IMR-90 (cell line): ENCODE measurements at regions not wholly inside any gene's neighbourhood (a gene's known extent, or its start where the extent isn't known, plus 50 kb on each side); places are given as distances from the start of the nearest gene placed in this dataset.
A peak's percentile ranks its signal among the peaks of the same experiment; 100 is the strongest.

Experiments
- ATAC-seq: fragments of 200-7000 bp; cut with Tn5 transposase; 2 replicates; pipeline ENCODE4 v1.9.1; 2020; ENCODE audit warnings: low read depth, mild to moderate bottlenecking, moderate library complexity
- BruUV-seq: library from RNA; stranded (reverse); fragments of 400-500 nt; replicated peaks from 2 replicates; lab custom pipeline; 2021; lab: Mats Ljungman, UMichigan
- CTCF ChIA-PET: fragments of 300-600 bp; formaldehyde crosslinking; extraction: SDS; loops from one replicate; lab custom pipeline; 2021; ENCODE audit warnings: antibody characterized with exemption; lab: Yijun Ruan, JAX
- POLR2A ChIA-PET: fragments of 300-600 bp; sonication (Branson Sonifier 250); formaldehyde crosslinking; loops from one replicate; lab custom pipeline; 2022; ENCODE audit warnings: antibody characterized with exemption; ENCODE audit not compliant: unreplicated experiment; lab: Charles Lee
- DNase-seq: peaks from one replicate; pipeline ENCODE4 v3.0.0; 2013
- H2AFZ ChIP-seq: replicated peaks from 2 replicates; pipeline ENCODE3; 2013; ENCODE audit warnings: low read length, mild to moderate bottlenecking; ENCODE audit not compliant: poor library complexity
- H2AK5ac ChIP-seq: 2 replicates; pipeline ENCODE4 v1.6.1; 2013; ENCODE audit warnings: low read depth, low read length, inconsistent platforms
- H2AK9ac ChIP-seq: replicated peaks from 2 replicates; pipeline ENCODE3; 2013; ENCODE audit warnings: mild to moderate bottlenecking, low read depth, low read length, moderate library complexity; ENCODE audit not compliant: poor library complexity
- H2BK120ac ChIP-seq: 2 replicates; pipeline ENCODE4 v1.6.1; 2013; ENCODE audit warnings: low read depth, low read length, inconsistent platforms
- H2BK15ac ChIP-seq: 3 replicates; pipeline ENCODE4 v1.6.1; 2013; ENCODE audit warnings: low read depth, low read length, inconsistent platforms
- H2BK20ac ChIP-seq: 2 replicates; pipeline ENCODE4 v1.6.1; 2013; ENCODE audit warnings: low read depth, mild to moderate bottlenecking, inconsistent platforms, low read length, moderate library complexity
- H2BK5ac ChIP-seq: 2 replicates; pipeline ENCODE4 v1.6.1; 2013; ENCODE audit warnings: mild to moderate bottlenecking, low read depth, low read length, inconsistent platforms; ENCODE audit not compliant: poor library complexity, severe bottlenecking
- H3K14ac ChIP-seq: replicated peaks from 2 replicates; pipeline ENCODE4 v1.6.1; 2013; ENCODE audit warnings: low read depth, low read length, inconsistent platforms
- H3K18ac ChIP-seq: 2 replicates; pipeline ENCODE4 v1.6.1; 2013; ENCODE audit warnings: low read depth, low read length, control low read depth
- H3K23ac ChIP-seq: 2 replicates; pipeline ENCODE4 v1.6.1; 2013; ENCODE audit warnings: low read depth, low read length, inconsistent platforms
- H3K27ac ChIP-seq: 2 replicates; pipeline ENCODE4 v1.5.1; 2013; ENCODE audit warnings: mild to moderate bottlenecking, control low read depth, low read length; ENCODE audit not compliant: insufficient read depth
- H3K27me3 ChIP-seq: 2 replicates; pipeline ENCODE4 v1.6.1; 2013; ENCODE audit warnings: low read length; ENCODE audit not compliant: control insufficient read depth, insufficient read depth
- H3K36me3 ChIP-seq: 2 replicates; pipeline ENCODE4 v1.6.1; 2013; ENCODE audit warnings: low read length, mixed read lengths; ENCODE audit not compliant: control insufficient read depth, insufficient read depth
- H3K4ac ChIP-seq: 2 replicates; pipeline ENCODE4 v1.6.1; 2013; ENCODE audit warnings: low read depth, low read length, inconsistent platforms
- H3K4me1 ChIP-seq: 2 replicates; pipeline ENCODE4 v1.6.1; 2013; ENCODE audit warnings: low read length, mixed read lengths; ENCODE audit not compliant: control insufficient read depth, insufficient read depth
- H3K4me2 ChIP-seq: 2 replicates; pipeline ENCODE4 v1.6.1; 2013; ENCODE audit warnings: low read depth, mild to moderate bottlenecking, control low read depth, low read length, moderate library complexity
- H3K4me3 ChIP-seq: 2 replicates; pipeline ENCODE4 v1.5.1; 2013; ENCODE audit warnings: low read depth, mild to moderate bottlenecking, control low read depth, low read length, moderate library complexity; ENCODE audit not compliant: insufficient read depth
- H3K56ac ChIP-seq: 2 replicates; pipeline ENCODE4 v1.6.1; 2013; ENCODE audit warnings: low read length, inconsistent platforms; ENCODE audit not compliant: insufficient read depth; ENCODE audit errors: extremely low read depth
- H3K79me1 ChIP-seq, 2 experiments: 2 replicates each; pipeline ENCODE4 v1.6.1; 2013; ENCODE audit warnings: low read length in 2 of 2, inconsistent platforms in 1 of 2, low read depth in 1 of 2
- H3K9ac ChIP-seq: 2 replicates; pipeline ENCODE4 v1.6.1; 2013; ENCODE audit warnings: low read depth, low read length, control low read depth
- H3K9me1 ChIP-seq: 2 replicates; pipeline ENCODE4 v1.6.1; 2013; ENCODE audit warnings: low read length, inconsistent platforms; ENCODE audit not compliant: insufficient read depth
- H3K9me3 ChIP-seq: 2 replicates; pipeline ENCODE4 v1.6.1; 2013; ENCODE audit warnings: low read length; ENCODE audit not compliant: control insufficient read depth, insufficient read depth
- H4K20me1 ChIP-seq: 2 replicates; pipeline ENCODE4 v1.6.1; 2013; ENCODE audit warnings: low read length, inconsistent platforms; ENCODE audit not compliant: insufficient read depth
- H4K5ac ChIP-seq: 2 replicates; pipeline ENCODE4 v1.6.1; 2013; ENCODE audit warnings: mild to moderate bottlenecking, low read depth, low read length, control low read depth
- H4K8ac ChIP-seq, 2 experiments: 2 replicates each; pipeline ENCODE4 v1.6.1; 2013; ENCODE audit warnings: low read depth in 2 of 2, low read length in 2 of 2, control low read depth in 1 of 2, inconsistent platforms in 1 of 2
- H4K91ac ChIP-seq: 2 replicates; pipeline ENCODE4 v1.6.1; 2013; ENCODE audit warnings: low read depth, low read length, inconsistent platforms; ENCODE audit not compliant: insufficient read depth
- CEBPB ChIP-seq: IDR thresholded peaks from 2 replicates; pipeline ENCODE4 v1.6.1; 2012; ENCODE audit warnings: low read depth, low read length, improper control_type of control experiment
- CTCF ChIP-seq: conservative IDR thresholded peaks from 2 replicates; pipeline ENCODE4 v1.5.1; 2012; ENCODE audit warnings: mild to moderate bottlenecking, low read depth, low read length, improper control_type of control experiment
- FOS ChIP-seq: fragments of 150-350 bp; IDR thresholded peaks from 2 replicates; pipeline ENCODE4 v1.6.1; 2016; ENCODE audit warnings: low read depth, low read length
- MAFK ChIP-seq: IDR thresholded peaks from 2 replicates; pipeline ENCODE4 v1.6.1; 2012; ENCODE audit warnings: low read depth, low read length, improper control_type of control experiment
- MAZ ChIP-seq: IDR thresholded peaks from 2 replicates; pipeline ENCODE4 v1.6.1; 2012; ENCODE audit warnings: low read depth, mild to moderate bottlenecking, low read length, improper control_type of control experiment, moderate library complexity, borderline replicate concordance
- MXI1 ChIP-seq: IDR thresholded peaks from 2 replicates; pipeline ENCODE4 v1.6.1; 2012; ENCODE audit warnings: low read depth, mild to moderate bottlenecking, low read length, moderate library complexity, borderline replicate concordance
- POLR2A ChIP-seq: IDR thresholded peaks from 2 replicates; pipeline ENCODE4 v1.6.1; 2012; ENCODE audit warnings: mild to moderate bottlenecking, low read depth, low read length
- RAD21 ChIP-seq: IDR thresholded peaks from 2 replicates; pipeline ENCODE4 v1.6.1; 2012; ENCODE audit warnings: low read length, improper control_type of control experiment
- RCOR1 ChIP-seq: IDR thresholded peaks from 2 replicates; pipeline ENCODE4 v1.6.1; 2012; ENCODE audit warnings: mild to moderate bottlenecking, low read length, improper control_type of control experiment; ENCODE audit not compliant: insufficient replicate concordance
- RFX5 ChIP-seq: IDR thresholded peaks from 2 replicates; pipeline ENCODE4 v1.8.0; 2012; ENCODE audit warnings: low read depth, mild to moderate bottlenecking, low read length, moderate library complexity
- USF2 ChIP-seq: fragments of 150-350 bp; IDR thresholded peaks from 2 replicates; pipeline ENCODE4 v1.6.1; 2017; ENCODE audit warnings: mild to moderate bottlenecking, antibody characterized with exemption, low read length, low read depth
- WGBS, 2 experiments: methylation state at CpG; one replicate each; pipeline versions ENCODE4 v1.1.5 to v1.1.7; 2013; ENCODE audit warnings: missing lambda C conversion rate in 2 of 2; ENCODE audit not compliant: insufficient read length in 1 of 2; ENCODE audit errors: extremely low coverage in 2 of 2; 5-methylcytosine and 5-hydroxymethylcytosine counted together
- dilution Hi-C: fragments of 300-500 bp; cut with HindIII; formaldehyde crosslinking; loops from one replicate; pipeline ENCODE4 v1.14.3; 2018; ENCODE audit warnings: low sequenced_read_pairs; ENCODE audit not compliant: unreplicated experiment
- in situ Hi-C: fragments of 300-500 bp; cut with MboI; formaldehyde crosslinking; loops from 3 replicates; pipeline ENCODE4 v1.14.3; 2019; ENCODE audit warnings: low sequenced_read_pairs, inconsistent platforms, mixed read lengths
- intact Hi-C: fragments of 100-400 bp; cut with micrococcal nuclease; formaldehyde crosslinking; loops from 2 replicates; pipeline ENCODE4 v1.10.0; 2022

- DNase-seq: peak; percentile 96
- H4K5ac ChIP-seq: no peak overlapping the region
- H2BK20ac ChIP-seq: no peak overlapping the region
- dilution Hi-C loops (no loop called here), intact Hi-C loops (no loop called here), in situ Hi-C loops (no loop called here)
- H3K9me1 ChIP-seq: no peaks in the 10 kb centered on the region
- H4K91ac ChIP-seq: no peak overlapping the region
- no peaks in the 10 kb centered on the region for H3K36me3 ChIP-seq
- H3K79me1 ChIP-seq: no peaks in the 10 kb centered on the region
- peak; percentile 97 for ATAC-seq
- H3K14ac ChIP-seq: no peak overlapping the region
- no peak overlapping the region for H3K56ac ChIP-seq
- H3K4ac ChIP-seq: no peak overlapping the region
- POLR2A ChIA-PET: no interaction called here
- no TSS peak for BruUV-seq
- CTCF ChIA-PET: interaction anchor here (0.6 kb wide), 2 partner anchors 14 to 123 kb away, joined by 3 read pairs; no protein-coding TSS in a partner anchor
- no peak overlapping the region for H4K8ac ChIP-seq
- WGBS, 2 experiments: no CpG with 5 or more reads among the region's 1 CpG
- H3K18ac ChIP-seq: peak overlapping the region; percentile 71; the same call in 1 of the 2 replicates
- H3K27ac ChIP-seq: no peak overlapping the region
- peak overlapping the region; percentile 88 for H2BK5ac ChIP-seq
- H3K4me1 ChIP-seq: peaks cover 3% of the 10 kb centered on the region; the same call in 1 of the 2 replicates
- H3K4me3 ChIP-seq: no peak overlapping the region
- no peaks in the 10 kb centered on the region for H3K27me3 ChIP-seq
- no peak overlapping the region for H2AK5ac ChIP-seq
- H2AK9ac ChIP-seq: no peak overlapping the region
- TF ChIP-seq USF2: no peak
- no peak for TF ChIP-seq CEBPB
- TF ChIP-seq MXI1: no peak
- no peak for TF ChIP-seq CTCF
- TF ChIP-seq FOS: no peak
- no peak for TF ChIP-seq RAD21
- no peak for TF ChIP-seq MAFK
- TF ChIP-seq RCOR1: no peak
- no peak for TF ChIP-seq MAZ
- TF ChIP-seq RFX5: no peak
- no peak for TF ChIP-seq POLR2A
- H3K23ac ChIP-seq: no peak overlapping the region
- no peak overlapping the region; the same call in 1 of the 2 replicates for H2BK120ac ChIP-seq
- no peak overlapping the region for H2AFZ ChIP-seq
- H3K4me2 ChIP-seq: peak overlapping the region; percentile 55; the same call in 1 of the 2 replicates
- H2BK15ac ChIP-seq: no peak overlapping the region
- no peaks in the 10 kb centered on the region for H3K9me3 ChIP-seq
- no peaks in the 10 kb centered on the region for H4K20me1 ChIP-seq
- no peak overlapping the region for H3K9ac ChIP-seq
Observed at GRCh38 chr3:102006812-102007485, 157.6 kb downstream of the NFKBIZ start.
